ENCODE measurements at regions not wholly inside any gene's neighbourhood (a gene's known extent, or its start where the extent isn't known, plus 50 kb on each side); places are given as distances from the start of the nearest gene placed in this dataset.
"Not testable (repeated sequence)": the region's sequence is repeated elsewhere in the genome, so short reads cannot be mapped to it uniquely, and the experiment has no call there.

- Histone ChIP-seq H3K4me3 (ENCODE audit: insufficient read depth, low read depth, low read length, poor library complexity, severe bottlenecking) (no peak overlapping the region), H3K27ac (ENCODE audit: insufficient read depth, low read length, poor library complexity, severe bottlenecking) (no peak overlapping the region), H3K4me1 (ENCODE audit: control insufficient read depth, insufficient read depth, low read length, poor library complexity, severe bottlenecking) (peaks cover 12% of the 10 kb centered on the region), H3K9me3 (ENCODE audit: control insufficient read depth, low read length) (no peaks in the 10 kb centered on the region), H3K27me3 (replicated peaks; ENCODE audit: control insufficient read depth, insufficient read depth, low read length, poor library complexity, severe bottlenecking) (no peaks in the 10 kb centered on the region), H3K36me3 (ENCODE audit: control insufficient read depth, insufficient read depth, low read length) (no peaks in the 10 kb centered on the region)
- DNase-seq: no peak
Observed at GRCh38 chr3:177446165-177446601, 248.9 kb upstream of the TBL1XR1 start.

- Histone ChIP-seq H3K27ac (ENCODE audit: insufficient read depth, low read length, poor library complexity, severe bottlenecking) (no peak overlapping the region), H3K27me3 (replicated peaks; ENCODE audit: control insufficient read depth, insufficient read depth, low read length, poor library complexity, severe bottlenecking) (no peaks in the 10 kb centered on the region), H3K9me3 (ENCODE audit: control insufficient read depth, low read length) (no peaks in the 10 kb centered on the region), H3K4me3 (ENCODE audit: insufficient read depth, low read depth, low read length, poor library complexity, severe bottlenecking) (no peak overlapping the region), H3K4me1 (ENCODE audit: control insufficient read depth, insufficient read depth, low read length, poor library complexity, severe bottlenecking) (peaks cover 12% of the 10 kb centered on the region), H3K36me3 (ENCODE audit: control insufficient read depth, insufficient read depth, low read length) (no peaks in the 10 kb centered on the region)
- DNase-seq: no peak
Observed at GRCh38 chr3:177447938-177448337, 250.7 kb upstream of the TBL1XR1 start.

- Histone ChIP-seq H3K9me3 (ENCODE audit: control insufficient read depth, low read length) (no peaks in the 10 kb centered on the region), H3K36me3 (ENCODE audit: control insufficient read depth, insufficient read depth, low read length) (no peaks in the 10 kb centered on the region), H3K4me3 (ENCODE audit: insufficient read depth, low read depth, low read length, poor library complexity, severe bottlenecking) (no peak overlapping the region), H3K27me3 (replicated peaks; ENCODE audit: control insufficient read depth, insufficient read depth, low read length, poor library complexity, severe bottlenecking) (no peaks in the 10 kb centered on the region), H3K4me1 (ENCODE audit: control insufficient read depth, insufficient read depth, low read length, poor library complexity, severe bottlenecking) (peaks cover 12% of the 10 kb centered on the region), H3K27ac (ENCODE audit: insufficient read depth, low read length, poor library complexity, severe bottlenecking) (peak overlapping the region; percentile 18)
- no peak for DNase-seq
Observed at GRCh38 chr3:177448987-177449359, 251.7 kb upstream of the TBL1XR1 start.

- Histone ChIP-seq H3K27ac (ENCODE audit: insufficient read depth, low read length, poor library complexity, severe bottlenecking) (no peak overlapping the region), H3K36me3 (ENCODE audit: control insufficient read depth, insufficient read depth, low read length) (no peaks in the 10 kb centered on the region), H3K27me3 (replicated peaks; ENCODE audit: control insufficient read depth, insufficient read depth, low read length, poor library complexity, severe bottlenecking) (no peaks in the 10 kb centered on the region), H3K9me3 (ENCODE audit: control insufficient read depth, low read length) (no peaks in the 10 kb centered on the region), H3K4me1 (ENCODE audit: control insufficient read depth, insufficient read depth, low read length, poor library complexity, severe bottlenecking) (peaks cover 12% of the 10 kb centered on the region), H3K4me3 (ENCODE audit: insufficient read depth, low read depth, low read length, poor library complexity, severe bottlenecking) (no peak overlapping the region)
- DNase-seq: no peak
Observed at GRCh38 chr3:177449360-177450006, 252.2 kb upstream of the TBL1XR1 start.

GRCh38 chr3:177451301-177451750 is 254.0 kb upstream of the TBL1XR1 start:
- Histone ChIP-seq H3K36me3 (ENCODE audit: control insufficient read depth, insufficient read depth, low read length) (no peaks in the 10 kb centered on the region), H3K4me3 (ENCODE audit: insufficient read depth, low read depth, low read length, poor library complexity, severe bottlenecking) (no peak overlapping the region), H3K4me1 (ENCODE audit: control insufficient read depth, insufficient read depth, low read length, poor library complexity, severe bottlenecking) (peaks cover 12% of the 10 kb centered on the region), H3K27me3 (replicated peaks; ENCODE audit: control insufficient read depth, insufficient read depth, low read length, poor library complexity, severe bottlenecking) (no peaks in the 10 kb centered on the region), H3K9me3 (ENCODE audit: control insufficient read depth, low read length) (no peaks in the 10 kb centered on the region), H3K27ac (ENCODE audit: insufficient read depth, low read length, poor library complexity, severe bottlenecking) (no peak overlapping the region)
- no peak for DNase-seq

- no peaks in the 10 kb centered on the region for H3K27me3 ChIP-seq (replicated peaks; ENCODE audit: control insufficient read depth, insufficient read depth, low read length, poor library complexity, severe bottlenecking)
- no peaks in the 10 kb centered on the region for H3K9me3 ChIP-seq (ENCODE audit: control insufficient read depth, low read length)
- no peak for DNase-seq
- peaks cover 12% of the 10 kb centered on the region for H3K4me1 ChIP-seq (ENCODE audit: control insufficient read depth, insufficient read depth, low read length, poor library complexity, severe bottlenecking)
- no peaks in the 10 kb centered on the region for H3K36me3 ChIP-seq (ENCODE audit: control insufficient read depth, insufficient read depth, low read length)
- no peak overlapping the region for H3K4me3 ChIP-seq (ENCODE audit: insufficient read depth, low read depth, low read length, poor library complexity, severe bottlenecking)
- H3K27ac ChIP-seq (ENCODE audit: insufficient read depth, low read length, poor library complexity, severe bottlenecking): no peak overlapping the region
Observed at GRCh38 chr3:177451864-177452830, 254.9 kb upstream of the TBL1XR1 start.

GRCh38 chr3:177452831-177453450 is 255.7 kb upstream of the TBL1XR1 start:
- no peak for DNase-seq
- Histone ChIP-seq H3K27me3 (replicated peaks; ENCODE audit: control insufficient read depth, insufficient read depth, low read length, poor library complexity, severe bottlenecking) (no peaks in the 10 kb centered on the region), H3K9me3 (ENCODE audit: control insufficient read depth, low read length) (no peaks in the 10 kb centered on the region), H3K4me3 (ENCODE audit: insufficient read depth, low read depth, low read length, poor library complexity, severe bottlenecking) (no peak overlapping the region), H3K4me1 (ENCODE audit: control insufficient read depth, insufficient read depth, low read length, poor library complexity, severe bottlenecking) (peaks cover 12% of the 10 kb centered on the region), H3K36me3 (ENCODE audit: control insufficient read depth, insufficient read depth, low read length) (no peaks in the 10 kb centered on the region), H3K27ac (ENCODE audit: insufficient read depth, low read length, poor library complexity, severe bottlenecking) (no peak overlapping the region)

- H3K4me1 ChIP-seq (ENCODE audit: control insufficient read depth, insufficient read depth, low read length, poor library complexity, severe bottlenecking): peaks cover 12% of the 10 kb centered on the region
- H3K27me3 ChIP-seq (replicated peaks; ENCODE audit: control insufficient read depth, insufficient read depth, low read length, poor library complexity, severe bottlenecking): no peaks in the 10 kb centered on the region
- no peak for DNase-seq
- H3K27ac ChIP-seq (ENCODE audit: insufficient read depth, low read length, poor library complexity, severe bottlenecking): no peak overlapping the region
- no peaks in the 10 kb centered on the region for H3K9me3 ChIP-seq (ENCODE audit: control insufficient read depth, low read length)
- H3K36me3 ChIP-seq (ENCODE audit: control insufficient read depth, insufficient read depth, low read length): no peaks in the 10 kb centered on the region
- H3K4me3 ChIP-seq (ENCODE audit: insufficient read depth, low read depth, low read length, poor library complexity, severe bottlenecking): no peak overlapping the region
Observed at GRCh38 chr3:177453451-177453844, 256.2 kb upstream of the TBL1XR1 start.

- H3K27ac ChIP-seq (ENCODE audit: insufficient read depth, low read length, poor library complexity, severe bottlenecking): not testable (repeated sequence)
Observed at GRCh38 chr3:177457204-177457603, 259.9 kb upstream of the TBL1XR1 start.

GRCh38 chr3:177459401-177459800 is 262.1 kb upstream of the TBL1XR1 start:
- H3K27ac ChIP-seq (ENCODE audit: insufficient read depth, low read length, poor library complexity, severe bottlenecking): no peak overlapping the region
- H3K36me3 ChIP-seq (ENCODE audit: control insufficient read depth, insufficient read depth, low read length): no peaks in the 10 kb centered on the region
- no peak for DNase-seq
- no peaks in the 10 kb centered on the region for H3K9me3 ChIP-seq (ENCODE audit: control insufficient read depth, low read length)
- H3K4me3 ChIP-seq (ENCODE audit: insufficient read depth, low read depth, low read length, poor library complexity, severe bottlenecking): no peak overlapping the region
- H3K27me3 ChIP-seq (replicated peaks; ENCODE audit: control insufficient read depth, insufficient read depth, low read length, poor library complexity, severe bottlenecking): no peaks in the 10 kb centered on the region
- no peaks in the 10 kb centered on the region for H3K4me1 ChIP-seq (ENCODE audit: control insufficient read depth, insufficient read depth, low read length, poor library complexity, severe bottlenecking)

More at GRCh38 chr3:177457204-177457603, 259.9 kb upstream of the TBL1XR1 start:
- not testable (repeated sequence) for H3K4me1 ChIP-seq (ENCODE audit: control insufficient read depth, insufficient read depth, low read length, poor library complexity, severe bottlenecking); H3K27me3 ChIP-seq (replicated peaks; ENCODE audit: control insufficient read depth, insufficient read depth, low read length, poor library complexity, severe bottlenecking); H3K4me3 ChIP-seq (ENCODE audit: insufficient read depth, low read depth, low read length, poor library complexity, severe bottlenecking); H3K9me3 ChIP-seq (ENCODE audit: control insufficient read depth, low read length); H3K36me3 ChIP-seq (ENCODE audit: control insufficient read depth, insufficient read depth, low read length); DNase-seq
